ENCODE measurements at regions not wholly inside any gene's neighbourhood (a gene's known extent, or its start where the extent isn't known, plus 50 kb on each side); places are given as distances from the start of the nearest gene placed in this dataset.
"Not testable (repeated sequence)": the region's sequence is repeated elsewhere in the genome, so short reads cannot be mapped to it uniquely, and the experiment has no call there.

- no peaks in the 10 kb centered on the region for H3K36me3 Mint-ChIP-seq (ENCODE audit: low read depth)
- H3K27ac Mint-ChIP-seq = no peak overlapping the region
- H3K27me3 Mint-ChIP-seq (ENCODE audit: low read depth) = no peaks in the 10 kb centered on the region
- peaks cover 40% of the 10 kb centered on the region for H3K9me3 Mint-ChIP-seq (ENCODE audit: insufficient read depth)
- ChIA-PET POLR2A (no interaction called here), CTCF (no interaction called here)
- no peaks in the 10 kb centered on the region for H3K4me1 Mint-ChIP-seq (ENCODE audit: low read depth)
- no peak for ATAC-seq
- no peak for DNase-seq
- H3K4me3 Mint-ChIP-seq = no peak overlapping the region
Measured at GRCh38 chr11:50267851-50268250, 235.2 kb downstream of the OR4C45 start.

DNA sequence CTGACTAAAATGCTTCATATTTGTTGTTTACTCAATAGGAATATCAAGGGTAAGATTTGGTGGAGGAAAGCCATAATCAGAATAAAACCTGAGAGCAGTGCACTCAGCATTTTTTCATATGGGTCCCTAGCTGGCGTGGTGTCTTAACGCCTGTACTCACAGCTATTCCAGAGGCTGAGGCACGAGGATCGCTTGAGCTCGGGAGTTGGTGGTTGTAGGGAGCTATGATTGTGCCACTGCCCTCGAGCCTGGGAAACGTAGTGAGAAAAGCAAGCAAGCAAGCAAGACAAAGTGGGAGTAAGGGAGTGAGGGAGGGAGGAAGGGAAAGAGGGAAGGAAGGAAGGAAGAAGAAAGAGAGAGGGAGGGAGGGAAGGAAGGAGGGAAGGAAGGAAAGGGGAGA is 242.5 kb downstream of the OR4C45 start:
- peaks cover 34% of the 10 kb centered on the region for H3K9me3 Mint-ChIP-seq (ENCODE audit: insufficient read depth)
- CTCF ChIA-PET = no interaction called here

GRCh38 chr11:50278756-50279155 is 246.1 kb downstream of the OR4C45 start:
- DNase-seq (no peak), ATAC-seq (no peak)
- Mint-ChIP-seq H3K9me3 (ENCODE audit: insufficient read depth) (peaks cover 34% of the 10 kb centered on the region), H3K4me1 (ENCODE audit: low read depth) (no peaks in the 10 kb centered on the region), H3K4me3 (no peak overlapping the region), H3K27ac (no peak overlapping the region), H3K36me3 (ENCODE audit: low read depth) (no peaks in the 10 kb centered on the region), H3K27me3 (ENCODE audit: low read depth) (no peaks in the 10 kb centered on the region)
- ChIA-PET CTCF (no interaction called here), POLR2A (no interaction called here)

More for the DNA sequence above, 242.5 kb downstream of the OR4C45 start:
- no peak for DNase-seq
- POLR2A ChIA-PET = no interaction called here
- ATAC-seq = no peak
- no peaks in the 10 kb centered on the region for H3K36me3 Mint-ChIP-seq (ENCODE audit: low read depth)
- H3K27me3 Mint-ChIP-seq (ENCODE audit: low read depth) = no peaks in the 10 kb centered on the region
- no peaks in the 10 kb centered on the region for H3K4me1 Mint-ChIP-seq (ENCODE audit: low read depth)
- no peak overlapping the region for H3K4me3 Mint-ChIP-seq
- no peak overlapping the region for H3K27ac Mint-ChIP-seq

- Mint-ChIP-seq H3K27ac (no peak overlapping the region), H3K4me1 (ENCODE audit: low read depth) (no peaks in the 10 kb centered on the region), H3K36me3 (ENCODE audit: low read depth) (no peaks in the 10 kb centered on the region), H3K9me3 (ENCODE audit: insufficient read depth) (no peaks in the 10 kb centered on the region), H3K27me3 (ENCODE audit: low read depth) (no peaks in the 10 kb centered on the region), H3K4me3 (no peak overlapping the region)
- ATAC-seq (no peak), DNase-seq (no peak)
- POLR2A ChIA-PET = no interaction called here
- CTCF ChIA-PET = no interaction called here
Measured at GRCh38 chr11:50298182-50298988, 265.7 kb downstream of the OR4C45 start.

DNA sequence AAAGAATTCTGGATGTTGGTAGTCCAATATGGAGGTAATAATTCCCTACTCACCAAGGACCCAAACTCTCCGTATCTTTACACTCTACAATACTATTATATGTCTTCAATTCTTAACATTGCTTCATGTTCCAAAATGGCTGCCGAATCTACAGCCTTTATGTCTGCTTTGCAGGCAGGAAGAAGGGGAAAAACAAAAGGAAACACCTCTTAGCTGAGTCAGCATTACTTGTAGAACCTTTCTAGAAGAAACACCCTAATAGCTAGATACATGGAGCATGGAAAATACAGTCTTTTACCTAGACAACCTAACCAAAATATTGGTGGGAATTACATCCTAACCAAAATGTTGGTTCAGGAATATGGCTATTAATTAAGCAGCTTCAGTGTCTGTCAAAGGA is 298.0 kb downstream of the OR4C45 start:
- H3K4me3 Mint-ChIP-seq; H3K36me3 Mint-ChIP-seq (ENCODE audit: low read depth); POLR2A ChIA-PET; H3K27me3 Mint-ChIP-seq (ENCODE audit: low read depth); H3K27ac Mint-ChIP-seq; DNase-seq; H3K4me1 Mint-ChIP-seq (ENCODE audit: low read depth); ATAC-seq; CTCF ChIA-PET: not testable (repeated sequence)
- peaks cover 44% of the 10 kb centered on the region for H3K9me3 Mint-ChIP-seq (ENCODE audit: insufficient read depth)

- Mint-ChIP-seq H3K4me1 (ENCODE audit: low read depth) (no peaks in the 10 kb centered on the region), H3K27ac (no peak overlapping the region), H3K27me3 (ENCODE audit: low read depth) (no peaks in the 10 kb centered on the region), H3K4me3 (no peak overlapping the region), H3K9me3 (ENCODE audit: insufficient read depth) (peaks cover 28% of the 10 kb centered on the region), H3K36me3 (ENCODE audit: low read depth) (no peaks in the 10 kb centered on the region)
- POLR2A ChIA-PET = no interaction called here
- CTCF ChIA-PET = no interaction called here
- no peak for DNase-seq
- no peak for ATAC-seq
Measured at GRCh38 chr11:50333861-50334260, 301.2 kb downstream of the OR4C45 start.

DNA sequence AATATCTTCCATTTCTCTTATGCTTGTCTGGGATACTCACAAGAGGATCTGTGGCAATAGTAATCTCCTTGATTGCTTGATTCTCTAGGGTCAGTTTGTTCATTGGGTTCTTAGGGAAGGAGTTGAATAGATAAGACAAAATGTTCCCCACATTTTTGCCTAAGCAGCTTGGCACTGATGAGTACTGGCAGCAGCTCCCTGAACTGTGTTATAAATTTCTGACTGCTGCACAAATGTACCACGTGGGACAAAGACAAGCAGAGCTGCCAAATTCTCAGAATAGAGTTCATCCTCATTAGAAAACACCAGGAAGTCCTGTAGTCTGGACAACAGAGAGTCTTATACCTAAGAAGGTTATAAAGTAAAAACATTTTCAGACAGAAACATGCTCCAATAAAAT is 304.8 kb downstream of the OR4C45 start:
- POLR2A ChIA-PET; H3K4me1 Mint-ChIP-seq (ENCODE audit: low read depth): not testable (repeated sequence)

DNA sequence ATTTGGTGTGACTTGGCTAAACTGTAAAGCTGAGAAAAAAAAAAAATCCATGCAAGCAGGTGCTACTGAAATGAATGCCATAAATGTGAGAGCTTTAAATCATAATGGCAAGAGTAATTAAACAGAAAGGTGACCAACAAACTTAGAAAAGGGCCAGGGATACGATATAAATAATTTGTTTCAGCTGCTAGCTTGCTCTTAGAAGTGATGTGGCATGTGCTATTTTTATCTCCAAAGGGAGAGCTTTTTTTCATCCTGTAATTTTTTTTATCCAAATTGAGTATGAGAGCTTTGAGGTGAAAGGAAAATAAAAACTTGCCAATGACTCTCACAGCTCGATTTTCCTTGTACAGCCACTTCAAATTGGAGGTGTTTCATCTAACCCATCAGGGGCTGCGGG is 315.3 kb downstream of the OR4C45 start:
- H3K27me3 Mint-ChIP-seq (ENCODE audit: low read depth); H3K27ac Mint-ChIP-seq; CTCF ChIA-PET; H3K9me3 Mint-ChIP-seq (ENCODE audit: insufficient read depth); H3K4me3 Mint-ChIP-seq; H3K4me1 Mint-ChIP-seq (ENCODE audit: low read depth); ATAC-seq; DNase-seq; H3K36me3 Mint-ChIP-seq (ENCODE audit: low read depth); POLR2A ChIA-PET: not testable (repeated sequence)

More for the DNA sequence above, 304.8 kb downstream of the OR4C45 start:
- H3K27ac Mint-ChIP-seq; CTCF ChIA-PET; DNase-seq; H3K27me3 Mint-ChIP-seq (ENCODE audit: low read depth); H3K36me3 Mint-ChIP-seq (ENCODE audit: low read depth); H3K4me3 Mint-ChIP-seq; ATAC-seq: not testable (repeated sequence)
- peaks cover 32% of the 10 kb centered on the region for H3K9me3 Mint-ChIP-seq (ENCODE audit: insufficient read depth)

GRCh38 chr11:50379484-50379883 is 346.8 kb downstream of the OR4C45 start:
- CTCF ChIA-PET = no interaction called here

GRCh38 chr11:50394017-50394416 is 361.3 kb downstream of the OR4C45 start:
- H3K9me3 Mint-ChIP-seq (ENCODE audit: insufficient read depth) = peaks cover 12% of the 10 kb centered on the region
- no peak overlapping the region for H3K27ac Mint-ChIP-seq
- H3K4me1 Mint-ChIP-seq (ENCODE audit: low read depth) = no peaks in the 10 kb centered on the region
- no peak overlapping the region for H3K4me3 Mint-ChIP-seq
- no peaks in the 10 kb centered on the region for H3K27me3 Mint-ChIP-seq (ENCODE audit: low read depth)
- POLR2A ChIA-PET = no interaction called here
- CTCF ChIA-PET = no interaction called here
- H3K36me3 Mint-ChIP-seq (ENCODE audit: low read depth) = no peaks in the 10 kb centered on the region
- ATAC-seq (no peak), DNase-seq (no peak)

More at GRCh38 chr11:50379484-50379883, 346.8 kb downstream of the OR4C45 start:
- Mint-ChIP-seq H3K27me3 (ENCODE audit: low read depth) (no peaks in the 10 kb centered on the region), H3K27ac (no peak overlapping the region), H3K9me3 (ENCODE audit: insufficient read depth) (peaks cover 27% of the 10 kb centered on the region), H3K4me1 (ENCODE audit: low read depth) (no peaks in the 10 kb centered on the region), H3K36me3 (ENCODE audit: low read depth) (no peaks in the 10 kb centered on the region), H3K4me3 (no peak overlapping the region)
- ATAC-seq (no peak), DNase-seq (no peak)
- POLR2A ChIA-PET = no interaction called here

DNA sequence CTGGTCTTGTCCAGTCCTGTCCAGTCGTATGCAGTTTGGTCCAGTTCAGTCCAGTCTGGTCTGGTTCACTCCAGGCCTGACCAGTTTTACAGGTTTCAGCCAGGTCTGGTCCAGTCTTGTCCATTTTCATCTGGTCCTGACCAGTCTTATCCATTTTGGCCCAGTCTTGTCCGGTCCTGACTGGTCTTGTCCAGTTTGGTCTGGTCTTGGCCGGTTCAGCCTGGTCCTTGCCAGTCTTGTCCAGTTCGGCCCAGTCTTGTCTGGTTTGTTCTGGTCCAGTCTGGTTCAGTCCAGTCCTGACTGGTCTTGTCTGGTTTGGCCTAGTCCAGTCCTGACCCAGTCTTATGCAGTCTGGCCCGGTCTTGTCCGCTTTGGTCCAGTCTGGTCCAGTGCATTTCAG is 380.2 kb downstream of the OR4C45 start:
- H3K9me3 Mint-ChIP-seq (ENCODE audit: insufficient read depth) = peaks cover 39% of the 10 kb centered on the region
- H3K36me3 Mint-ChIP-seq (ENCODE audit: low read depth) = no peaks in the 10 kb centered on the region
- ChIA-PET POLR2A (no interaction called here), CTCF (no interaction called here)
- no peak overlapping the region for H3K27ac Mint-ChIP-seq
- no peak overlapping the region for H3K4me3 Mint-ChIP-seq
- DNase-seq (no peak), ATAC-seq (no peak)
- H3K27me3 Mint-ChIP-seq (ENCODE audit: low read depth) = no peaks in the 10 kb centered on the region
- no peaks in the 10 kb centered on the region for H3K4me1 Mint-ChIP-seq (ENCODE audit: low read depth)

DNA sequence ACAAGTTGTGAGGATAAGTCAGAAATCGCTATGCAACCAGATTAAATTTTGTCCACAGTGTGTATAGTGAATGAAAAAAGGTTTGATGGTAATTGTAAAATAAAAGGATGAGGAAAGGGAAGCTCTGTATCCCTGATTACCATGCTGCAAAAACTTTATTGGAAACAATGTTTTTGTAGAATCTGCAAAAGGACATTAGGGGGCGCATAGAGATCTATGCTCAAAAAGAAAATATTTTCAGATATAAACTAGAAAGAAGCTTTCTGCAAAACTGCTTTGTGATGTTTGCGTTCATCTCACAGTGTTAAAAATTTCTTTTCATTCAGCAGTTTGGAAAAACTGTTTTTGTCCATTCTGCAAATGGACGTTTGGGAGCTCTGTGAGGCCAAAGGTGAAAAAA is 390.5 kb downstream of the OR4C45 start:
- H3K27me3 Mint-ChIP-seq (ENCODE audit: low read depth) = no peaks in the 10 kb centered on the region
- peaks cover 28% of the 10 kb centered on the region for H3K9me3 Mint-ChIP-seq (ENCODE audit: insufficient read depth)
- H3K4me3 Mint-ChIP-seq = no peak overlapping the region
- ChIA-PET POLR2A (no interaction called here), CTCF (no interaction called here)
- no peak for ATAC-seq
- no peak for DNase-seq
- H3K27ac Mint-ChIP-seq = no peak overlapping the region
- no peaks in the 10 kb centered on the region for H3K4me1 Mint-ChIP-seq (ENCODE audit: low read depth)
- no peaks in the 10 kb centered on the region for H3K36me3 Mint-ChIP-seq (ENCODE audit: low read depth)
